Bronchial epithelial cell (primary cell): ENCODE measurements at regions not wholly inside any gene's neighbourhood (a gene's known extent, or its start where the extent isn't known, plus 50 kb on each side); places are given as distances from the start of the nearest gene placed in this dataset.

Experiments used
- DNase-seq: peaks from one replicate; pipeline ENCODE4 v3.0.0-alpha.2; 2010; ENCODE audit warnings: low read depth
- FAIRE-seq: peaks from 2 replicates; lab custom pipeline; 2011; peaks lifted over from hg19 to GRCh38; lab: Jason Lieb, UNC
- H3K27me3 ChIP-seq: 2 replicates; pipeline ENCODE4 v1.5.1; 2011; ENCODE audit warnings: low read length; ENCODE audit not compliant: control insufficient read depth, insufficient read depth
- H3K36me3 ChIP-seq: 2 replicates; pipeline ENCODE4 v1.5.1; 2011; ENCODE audit warnings: low read length; ENCODE audit not compliant: control insufficient read depth, insufficient read depth
- H3K4me3 ChIP-seq: 2 replicates; pipeline ENCODE4 v1.5.1; 2011; ENCODE audit warnings: mild to moderate bottlenecking, low read depth, low read length, control low read depth
- CTCF ChIP-seq: IDR thresholded peaks from 2 replicates; pipeline ENCODE4 v1.5.1; 2011; ENCODE audit warnings: mild to moderate bottlenecking, moderate library complexity, low read length, control low read depth, inconsistent platforms; ENCODE audit not compliant: insufficient read depth, severe bottlenecking

GRCh38 chr4:149005191-149005590 lies 563.0 kb upstream of the NR3C2 start:
- Histone ChIP-seq H3K4me3 (no peak overlapping the region), H3K36me3 (no peaks in the 10 kb centered on the region), H3K27me3 (no peaks in the 10 kb centered on the region)
- TF ChIP-seq CTCF: no peak
- DNase-seq: no peak
- no peak for FAIRE-seq

- no peak overlapping the region for H3K4me3 ChIP-seq
- FAIRE-seq: no peak
- no peaks in the 10 kb centered on the region for H3K36me3 ChIP-seq
- no peaks in the 10 kb centered on the region for H3K27me3 ChIP-seq
- no peak for DNase-seq
- TF ChIP-seq CTCF: no peak
Observed at GRCh38 chr4:148999924-149000323, 557.7 kb upstream of the NR3C2 start.

- peak; percentile 26 for TF ChIP-seq CTCF
- DNase-seq (peak; percentile 11), FAIRE-seq (no peak)
- Histone ChIP-seq H3K36me3 (no peaks in the 10 kb centered on the region), H3K27me3 (no peaks in the 10 kb centered on the region), H3K4me3 (no peak overlapping the region)
Observed at GRCh38 chr4:148998719-148999118, 556.5 kb upstream of the NR3C2 start.

- FAIRE-seq (no peak), DNase-seq (peak; percentile 88)
- TF ChIP-seq CTCF: no peak
- H3K27me3 ChIP-seq: no peaks in the 10 kb centered on the region
- H3K4me3 ChIP-seq: no peak overlapping the region
- no peaks in the 10 kb centered on the region for H3K36me3 ChIP-seq
Observed at GRCh38 chr4:148986951-148987350, 544.7 kb upstream of the NR3C2 start.

GRCh38 chr4:148984951-148985350 lies 542.7 kb upstream of the NR3C2 start:
- FAIRE-seq (no peak), DNase-seq (no peak)
- Histone ChIP-seq H3K27me3 (no peaks in the 10 kb centered on the region), H3K36me3 (no peaks in the 10 kb centered on the region), H3K4me3 (no peak overlapping the region)
- no peak for TF ChIP-seq CTCF

- no peak for TF ChIP-seq CTCF
Observed at GRCh38 chr4:148982200-148982599, 540.0 kb upstream of the NR3C2 start.

More at GRCh38 chr4:148982200-148982599, 540.0 kb upstream of the NR3C2 start:
- Histone ChIP-seq H3K27me3 (no peaks in the 10 kb centered on the region), H3K36me3 (no peaks in the 10 kb centered on the region), H3K4me3 (no peak overlapping the region)
- no peak for DNase-seq
- no peak for FAIRE-seq
